ENCODE measurements at regions not wholly inside any gene's neighbourhood (a gene's known extent, or its start where the extent isn't known, plus 50 kb on each side); places are given as distances from the start of the nearest gene placed in this dataset.

DNA sequence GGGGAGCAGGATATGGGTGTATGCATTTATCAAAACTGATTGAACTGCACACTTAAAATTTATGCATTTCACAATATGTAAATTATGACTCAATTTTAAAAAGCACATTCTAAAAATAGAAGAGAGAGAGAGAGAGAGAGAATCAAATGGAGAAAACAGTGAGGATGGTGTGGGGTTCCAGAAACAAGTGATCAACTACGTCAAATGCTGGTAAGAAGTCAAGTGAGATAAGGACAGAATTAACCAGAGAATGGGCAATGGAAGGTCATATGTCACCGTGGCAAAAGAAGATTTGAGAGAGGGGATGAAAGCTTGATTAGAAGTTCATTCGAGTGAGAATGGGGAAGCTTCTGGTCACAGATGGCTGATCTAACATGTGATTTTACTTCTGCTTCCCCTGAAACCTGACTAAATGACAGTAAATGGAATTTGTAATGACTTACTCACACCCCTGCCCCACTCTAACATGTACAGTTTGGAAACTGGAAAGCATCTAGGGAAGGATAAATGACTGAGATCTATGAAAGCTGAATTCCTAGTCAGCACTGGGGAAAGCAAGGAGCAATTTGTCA lies 276.5 kb upstream of the AMIGO2 start:
- TF ChIP-seq, protein P1, sequence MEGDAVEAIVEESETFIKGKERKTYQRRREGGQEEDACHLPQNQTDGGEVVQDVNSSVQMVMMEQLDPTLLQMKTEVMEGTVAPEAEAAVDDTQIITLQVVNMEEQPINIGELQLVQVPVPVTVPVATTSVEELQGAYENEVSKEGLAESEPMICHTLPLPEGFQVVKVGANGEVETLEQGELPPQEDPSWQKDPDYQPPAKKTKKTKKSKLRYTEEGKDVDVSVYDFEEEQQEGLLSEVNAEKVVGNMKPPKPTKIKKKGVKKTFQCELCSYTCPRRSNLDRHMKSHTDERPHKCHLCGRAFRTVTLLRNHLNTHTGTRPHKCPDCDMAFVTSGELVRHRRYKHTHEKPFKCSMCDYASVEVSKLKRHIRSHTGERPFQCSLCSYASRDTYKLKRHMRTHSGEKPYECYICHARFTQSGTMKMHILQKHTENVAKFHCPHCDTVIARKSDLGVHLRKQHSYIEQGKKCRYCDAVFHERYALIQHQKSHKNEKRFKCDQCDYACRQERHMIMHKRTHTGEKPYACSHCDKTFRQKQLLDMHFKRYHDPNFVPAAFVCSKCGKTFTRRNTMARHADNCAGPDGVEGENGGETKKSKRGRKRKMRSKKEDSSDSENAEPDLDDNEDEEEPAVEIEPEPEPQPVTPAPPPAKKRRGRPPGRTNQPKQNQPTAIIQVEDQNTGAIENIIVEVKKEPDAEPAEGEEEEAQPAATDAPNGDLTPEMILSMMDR (IDR thresholded peaks at IDR 0.05; ENCODE audit: insufficient read depth, low read length, poor library complexity, severe bottlenecking): no peak
- no peak for TF ChIP-seq EZH2phosphoT487 (conservative IDR thresholded peaks at IDR 0.05; ENCODE audit: low read length)
